NCI-H187 (cell line): ENCODE measurements at regions not wholly inside any gene's neighbourhood (a gene's known extent, or its start where the extent isn't known, plus 50 kb on each side); places are given as distances from the start of the nearest gene placed in this dataset.
"Not testable (repeated sequence)": the region's sequence is repeated elsewhere in the genome, so short reads cannot be mapped to it uniquely, and the experiment has no call there.

Experiments
- DNase-seq, 2 experiments: peaks; one replicate each; lab custom pipeline; 2025; lab: John Stamatoyannopoulos, UW

GRCh38 chr13:53101883-53102282 lies 73.3 kb downstream of the OLFM4 start:
- DNase-seq, result no peak

GRCh38 chr13:53104136-53104535 lies 75.5 kb downstream of the OLFM4 start:
- DNase-seq, result no peak

- DNase-seq, result no peak
Measured at GRCh38 chr13:53105477-53105876, 76.9 kb downstream of the OLFM4 start.

GRCh38 chr13:53105890-53106289 lies 77.3 kb downstream of the OLFM4 start:
- DNase-seq, result no peak

GRCh38 chr13:53110181-53110580 lies 81.6 kb downstream of the OLFM4 start:
- no peak for DNase-seq

GRCh38 chr13:53110614-53111013 lies 82.0 kb downstream of the OLFM4 start:
- no peak for DNase-seq

GRCh38 chr13:53112522-53112921 lies 83.9 kb downstream of the OLFM4 start:
- peak; percentile 15 to 29 for DNase-seq

GRCh38 chr13:53117048-53117447 lies 88.4 kb downstream of the OLFM4 start:
- not testable (repeated sequence) for DNase-seq

- no peak for DNase-seq
Measured at GRCh38 chr13:53121131-53121773, 92.6 kb downstream of the OLFM4 start.

GRCh38 chr13:53121919-53122318 lies 93.3 kb downstream of the OLFM4 start:
- no peak for DNase-seq

GRCh38 chr13:53123536-53123935 lies 94.9 kb downstream of the OLFM4 start:
- DNase-seq, result no peak

- DNase-seq, result no peak
Measured at GRCh38 chr13:53124623-53125022, 96.0 kb downstream of the OLFM4 start.

GRCh38 chr13:53126841-53127245 lies 98.2 kb downstream of the OLFM4 start:
- DNase-seq, result no peak

GRCh38 chr13:53127373-53127772 lies 98.8 kb downstream of the OLFM4 start:
- no peak for DNase-seq

GRCh38 chr13:53129864-53130393 lies 101.3 kb downstream of the OLFM4 start:
- DNase-seq, result no peak

GRCh38 chr13:53131361-53131760 lies 102.7 kb downstream of the OLFM4 start:
- DNase-seq, result no peak

GRCh38 chr13:53135301-53135700 lies 106.7 kb downstream of the OLFM4 start:
- no peak for DNase-seq

- DNase-seq, result no peak
Measured at GRCh38 chr13:53136554-53137215, 108.1 kb downstream of the OLFM4 start.

- DNase-seq, result no peak
Measured at GRCh38 chr13:53137779-53138178, 109.2 kb downstream of the OLFM4 start.

GRCh38 chr13:53138376-53139036 lies 109.9 kb downstream of the OLFM4 start:
- DNase-seq, result no peak

GRCh38 chr13:53141336-53141735 lies 112.7 kb downstream of the OLFM4 start:
- peak in 1 of 2 experiments; percentile 57 for DNase-seq

GRCh38 chr13:53142306-53142705 lies 113.7 kb downstream of the OLFM4 start:
- no peak for DNase-seq

GRCh38 chr13:53143757-53144339 lies 115.2 kb downstream of the OLFM4 start:
- DNase-seq, result no peak
